Endothelial cell of umbilical vein (primary cell): ENCODE measurements at regions not wholly inside any gene's neighbourhood (a gene's known extent, or its start where the extent isn't known, plus 50 kb on each side); places are given as distances from the start of the nearest gene placed in this dataset.

Experiments used
- EZH2 ChIP-seq: IDR thresholded peaks from 2 replicates; pipeline ENCODE4 v1.6.1; 2012; ENCODE audit warnings: borderline replicate concordance, low read depth, mild to moderate bottlenecking, moderate library complexity, low read length, inconsistent platforms; ENCODE audit not compliant: severe bottlenecking
- POLR2A ChIP-seq: IDR thresholded peaks from 2 replicates; pipeline ENCODE4 v1.6.1; 2012; ENCODE audit warnings: low read depth, mild to moderate bottlenecking, control low read depth, low read length
- TF ChIP-seq, protein P1 (sequence below), 2 donors: IDR thresholded peaks; 1 replicate in 1 of 2; 2 replicates in 1 of 2; pipeline ENCODE4 v1.5.1; 2011; ENCODE audit warnings: low read length in 2 of 2, mild to moderate bottlenecking in 2 of 2, moderate library complexity in 2 of 2, control low read depth in 1 of 2, inconsistent platforms in 1 of 2, low read depth in 1 of 2; ENCODE audit not compliant: insufficient read depth in 1 of 2; ENCODE audit errors: extremely low read depth in 1 of 2

DNA sequence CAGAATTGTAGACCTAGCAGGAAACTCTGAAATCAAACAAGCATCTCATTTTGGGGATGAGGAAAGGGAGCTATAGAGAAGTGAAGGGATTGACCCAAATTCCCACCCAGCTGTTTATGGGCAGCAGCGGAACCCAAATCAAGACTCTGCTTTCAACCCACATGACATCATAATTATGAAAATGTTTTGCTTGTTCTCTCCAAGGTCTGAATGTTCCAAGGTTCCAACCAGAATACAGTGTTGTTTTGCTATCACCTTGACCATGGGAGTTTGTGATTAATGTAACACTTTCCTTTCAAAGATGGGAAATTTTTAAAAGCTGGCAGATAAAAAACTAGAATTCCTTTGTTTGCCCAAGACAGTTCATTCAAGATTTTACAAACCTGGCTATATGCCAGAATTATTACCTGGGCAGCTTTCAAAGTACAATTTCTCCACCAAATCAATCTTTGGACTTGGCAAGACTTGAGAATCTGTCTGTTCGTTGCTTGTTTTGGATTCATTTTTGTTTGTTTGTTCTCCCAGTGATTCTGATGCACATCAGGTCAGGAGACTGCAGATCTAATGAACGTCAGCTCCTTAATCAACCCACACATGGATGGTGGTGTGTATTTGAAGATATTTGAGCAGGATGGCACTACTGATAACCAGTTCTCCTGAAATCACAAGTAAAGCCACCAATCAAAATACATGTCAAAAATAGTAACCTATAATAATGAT is 322.7 kb downstream of the FOXO1 start:
- TF ChIP-seq, protein P1, sequence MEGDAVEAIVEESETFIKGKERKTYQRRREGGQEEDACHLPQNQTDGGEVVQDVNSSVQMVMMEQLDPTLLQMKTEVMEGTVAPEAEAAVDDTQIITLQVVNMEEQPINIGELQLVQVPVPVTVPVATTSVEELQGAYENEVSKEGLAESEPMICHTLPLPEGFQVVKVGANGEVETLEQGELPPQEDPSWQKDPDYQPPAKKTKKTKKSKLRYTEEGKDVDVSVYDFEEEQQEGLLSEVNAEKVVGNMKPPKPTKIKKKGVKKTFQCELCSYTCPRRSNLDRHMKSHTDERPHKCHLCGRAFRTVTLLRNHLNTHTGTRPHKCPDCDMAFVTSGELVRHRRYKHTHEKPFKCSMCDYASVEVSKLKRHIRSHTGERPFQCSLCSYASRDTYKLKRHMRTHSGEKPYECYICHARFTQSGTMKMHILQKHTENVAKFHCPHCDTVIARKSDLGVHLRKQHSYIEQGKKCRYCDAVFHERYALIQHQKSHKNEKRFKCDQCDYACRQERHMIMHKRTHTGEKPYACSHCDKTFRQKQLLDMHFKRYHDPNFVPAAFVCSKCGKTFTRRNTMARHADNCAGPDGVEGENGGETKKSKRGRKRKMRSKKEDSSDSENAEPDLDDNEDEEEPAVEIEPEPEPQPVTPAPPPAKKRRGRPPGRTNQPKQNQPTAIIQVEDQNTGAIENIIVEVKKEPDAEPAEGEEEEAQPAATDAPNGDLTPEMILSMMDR (IDR thresholded peaks at IDR 0.05; ENCODE audit: extremely low read depth in 1 of 2, insufficient read depth in 1 of 2, low read depth in 1 of 2, low read length in 2 of 2): no peak
- TF ChIP-seq POLR2A (no peak), EZH2 (no peak)
